Activated naive CD4-positive, alpha-beta T cell treated with anti-CD3 and anti-CD28 coated beads for 36 hours (primary cell): ENCODE measurements at regions not wholly inside any gene's neighbourhood (a gene's known extent, or its start where the extent isn't known, plus 50 kb on each side); places are given as distances from the start of the nearest gene placed in this dataset.

Source experiments
- CTCF ChIA-PET: fragments of 350-600 bp; sonication (Branson Sonifier 250); formaldehyde crosslinking; loops from one replicate; lab custom pipeline; 2021; ENCODE audit warnings: antibody characterized with exemption; lab: Charles Lee
- DNase-seq: peaks from one replicate; pipeline ENCODE4 v3.0.0-alpha.2; 2020
- H3K27ac Mint-ChIP-seq: one replicate; pipeline ENCODE4 v1.8.0; 2021; ENCODE audit warnings: mild to moderate bottlenecking, mixed read lengths
- H3K27me3 Mint-ChIP-seq: one replicate; pipeline ENCODE4 v1.8.0; 2021; ENCODE audit warnings: low read depth, mixed read lengths
- H3K36me3 Mint-ChIP-seq: one replicate; pipeline ENCODE4 v1.8.0; 2021; ENCODE audit warnings: low read depth, mixed read lengths
- H3K4me1 Mint-ChIP-seq: one replicate; pipeline ENCODE4 v1.8.0; 2021; ENCODE audit warnings: low read depth, mixed read lengths
- H3K4me3 Mint-ChIP-seq: one replicate; pipeline ENCODE4 v1.8.0; 2021; ENCODE audit warnings: mild to moderate bottlenecking, moderate library complexity, mixed read lengths
- H3K9me3 Mint-ChIP-seq: one replicate; pipeline ENCODE4 v1.8.0; 2021; ENCODE audit warnings: mixed read lengths
- intact Hi-C: fragments of 100-400 bp; cut with micrococcal nuclease; formaldehyde crosslinking; loops from one replicate; pipeline ENCODE4 v1.15.1; 2023

DNA sequence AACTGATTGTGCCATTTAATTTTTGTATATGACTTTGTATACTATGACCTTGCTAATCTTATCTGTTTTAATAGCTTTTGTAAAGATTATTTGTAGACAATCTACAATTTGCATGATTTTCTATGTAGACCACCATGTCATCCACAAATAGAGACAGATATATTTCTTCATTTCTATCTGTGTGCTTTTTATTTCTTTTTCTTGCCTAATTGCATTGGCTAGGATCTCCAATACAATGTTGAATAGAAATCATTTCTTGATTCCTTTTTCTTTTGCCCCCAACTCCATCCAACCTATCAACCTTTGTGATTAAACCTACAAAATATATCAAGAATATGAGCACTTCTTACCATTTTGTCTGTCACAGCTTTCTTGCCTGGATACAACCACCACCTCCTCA lies 232.6 kb upstream of the POU3F1 start:
- no peaks in the 10 kb centered on the region for H3K4me1 Mint-ChIP-seq
- H3K36me3 Mint-ChIP-seq, result peaks cover 3% of the 10 kb centered on the region
- CTCF ChIA-PET, result no interaction called here
- H3K9me3 Mint-ChIP-seq, result peaks cover 15% of the 10 kb centered on the region
- intact Hi-C loops, result no loop called here
- peaks cover 24% of the 10 kb centered on the region for H3K27me3 Mint-ChIP-seq
- DNase-seq, result no peak
- no peak overlapping the region for H3K27ac Mint-ChIP-seq
- H3K4me3 Mint-ChIP-seq, result no peak overlapping the region

DNA sequence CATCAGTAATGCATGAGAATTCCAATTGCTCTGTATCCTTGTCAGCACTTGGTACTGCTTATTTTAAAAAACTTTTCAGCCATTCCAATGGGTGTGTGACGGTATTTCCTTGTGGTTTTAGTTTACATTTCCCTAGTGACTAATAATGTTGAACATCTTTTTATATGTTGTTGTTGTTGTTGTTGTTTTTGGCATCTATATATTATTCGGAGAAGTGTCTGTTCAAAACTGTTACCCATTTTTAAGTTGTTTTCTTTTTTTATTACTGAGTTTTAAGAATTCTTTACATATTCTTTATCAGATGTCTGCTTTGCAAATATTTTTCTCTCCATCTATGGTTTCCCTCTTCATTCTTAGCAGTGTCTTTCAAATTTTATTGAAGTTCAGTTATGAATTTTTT lies 231.1 kb upstream of the POU3F1 start:
- Mint-ChIP-seq H3K9me3 (peaks cover 15% of the 10 kb centered on the region), H3K36me3 (peaks cover 3% of the 10 kb centered on the region), H3K4me1 (no peaks in the 10 kb centered on the region), H3K27ac (peak overlapping the region; percentile 33), H3K4me3 (no peak overlapping the region), H3K27me3 (peaks cover 24% of the 10 kb centered on the region)
- intact Hi-C loops, result no loop called here
- DNase-seq, result no peak
- CTCF ChIA-PET, result no interaction called here

- H3K9me3 Mint-ChIP-seq, result peaks cover 15% of the 10 kb centered on the region
- no peak overlapping the region for H3K4me3 Mint-ChIP-seq
- no peak overlapping the region for H3K27ac Mint-ChIP-seq
- H3K4me1 Mint-ChIP-seq, result no peaks in the 10 kb centered on the region
- intact Hi-C loops, result no loop called here
- no peak for DNase-seq
- H3K27me3 Mint-ChIP-seq, result peaks cover 22% of the 10 kb centered on the region
- peaks cover 3% of the 10 kb centered on the region for H3K36me3 Mint-ChIP-seq
- CTCF ChIA-PET, result no interaction called here
Observed at GRCh38 chr1:38275960-38276359, 229.4 kb upstream of the POU3F1 start.

- intact Hi-C loops, result no loop called here
- peaks cover 3% of the 10 kb centered on the region for H3K36me3 Mint-ChIP-seq
- peaks cover 24% of the 10 kb centered on the region for H3K27me3 Mint-ChIP-seq
- H3K27ac Mint-ChIP-seq, result no peak overlapping the region
- H3K4me1 Mint-ChIP-seq, result no peaks in the 10 kb centered on the region
- no peak for DNase-seq
- H3K4me3 Mint-ChIP-seq, result no peak overlapping the region
- CTCF ChIA-PET, result no interaction called here
- H3K9me3 Mint-ChIP-seq, result peaks cover 15% of the 10 kb centered on the region
Observed at GRCh38 chr1:38274974-38275373, 228.4 kb upstream of the POU3F1 start.

DNA sequence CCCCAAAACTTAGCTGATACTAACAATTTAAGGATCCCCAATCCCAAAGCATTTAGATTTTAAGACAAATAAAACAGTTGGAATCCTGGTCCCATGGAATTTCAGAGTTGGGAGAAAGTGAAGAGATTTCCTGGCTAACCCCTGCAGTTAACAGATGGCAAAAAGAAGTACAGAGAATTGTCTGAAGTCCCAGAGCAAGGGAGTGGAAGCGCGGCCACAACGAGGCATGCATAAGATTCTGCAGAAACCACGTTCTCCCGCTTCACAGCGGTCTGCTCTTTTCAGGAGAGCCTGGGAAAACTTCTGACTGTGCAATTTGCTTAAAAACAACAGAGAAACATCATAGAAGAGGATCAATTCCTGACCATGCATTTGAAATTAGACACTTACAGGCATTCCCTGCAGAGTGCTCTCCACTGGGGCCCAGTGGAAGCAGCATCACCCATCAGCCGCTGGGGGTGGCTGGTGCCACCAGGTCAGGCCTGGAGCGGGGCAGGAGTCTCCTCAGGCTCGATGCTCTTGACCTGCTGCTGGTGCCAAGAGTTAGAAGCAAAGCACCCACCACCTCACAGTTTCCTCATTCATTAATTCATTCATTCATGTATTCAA lies 226.7 kb upstream of the POU3F1 start:
- Mint-ChIP-seq H3K9me3 (peaks cover 5% of the 10 kb centered on the region), H3K27me3 (peaks cover 29% of the 10 kb centered on the region), H3K27ac (no peak overlapping the region), H3K4me3 (no peak overlapping the region), H3K4me1 (no peaks in the 10 kb centered on the region), H3K36me3 (no peaks in the 10 kb centered on the region)
- CTCF ChIA-PET, result no interaction called here
- intact Hi-C loops, result no loop called here
- no peak for DNase-seq

GRCh38 chr1:38272515-38272914 lies 225.9 kb upstream of the POU3F1 start:
- no peak for DNase-seq
- H3K4me1 Mint-ChIP-seq, result no peaks in the 10 kb centered on the region
- CTCF ChIA-PET, result no interaction called here
- peaks cover 29% of the 10 kb centered on the region for H3K27me3 Mint-ChIP-seq
- no peak overlapping the region for H3K4me3 Mint-ChIP-seq
- peaks cover 2% of the 10 kb centered on the region for H3K9me3 Mint-ChIP-seq
- H3K27ac Mint-ChIP-seq, result no peak overlapping the region
- H3K36me3 Mint-ChIP-seq, result no peaks in the 10 kb centered on the region
- intact Hi-C loops, result no loop called here

DNA sequence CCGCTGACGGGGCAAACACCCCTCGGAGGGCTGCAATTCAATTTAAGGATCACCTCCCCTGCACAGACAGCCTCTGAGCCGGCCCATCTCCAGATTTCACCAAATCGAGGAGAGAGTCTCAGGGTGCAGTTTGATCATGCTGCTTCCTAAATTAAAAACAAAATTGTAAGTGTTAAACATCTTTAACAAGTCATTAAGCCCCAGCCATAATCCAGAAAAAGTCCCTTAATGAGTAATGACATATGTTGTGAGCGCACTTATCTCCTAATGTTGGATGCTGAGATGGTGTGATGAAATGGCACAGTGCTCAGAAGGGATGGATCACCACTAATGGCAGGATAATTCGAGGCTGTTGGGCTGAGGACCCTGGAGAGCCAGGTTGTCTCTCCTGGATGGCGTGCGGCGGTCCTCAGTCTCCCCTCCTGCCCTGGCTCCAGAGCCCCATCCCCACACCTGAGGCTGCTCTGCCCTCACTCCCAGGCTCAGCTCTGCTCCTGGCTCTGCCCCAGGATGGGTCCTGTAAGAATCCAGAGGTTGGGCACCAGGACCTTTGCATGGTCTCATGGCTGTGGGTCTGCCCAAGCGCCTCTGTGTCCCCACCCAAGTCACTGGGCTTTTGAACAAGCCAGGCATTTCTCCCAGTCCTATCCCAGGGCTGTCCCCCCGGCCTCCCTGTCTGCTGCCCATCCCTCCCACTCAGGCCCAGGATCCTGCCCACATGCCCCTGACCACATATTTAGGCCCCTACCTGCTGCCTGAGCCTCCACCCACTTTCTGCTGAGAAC lies 224.4 kb upstream of the POU3F1 start:
- no peaks in the 10 kb centered on the region for H3K4me1 Mint-ChIP-seq
- CTCF ChIA-PET, result no interaction called here
- intact Hi-C loops, result no loop called here

GRCh38 chr1:38269923-38270848 lies 223.6 kb upstream of the POU3F1 start:
- intact Hi-C loops, result no loop called here
- Mint-ChIP-seq H3K27me3 (peaks cover 19% of the 10 kb centered on the region), H3K4me1 (no peaks in the 10 kb centered on the region), H3K27ac (no peak overlapping the region), H3K4me3 (no peak overlapping the region), H3K36me3 (no peaks in the 10 kb centered on the region), H3K9me3 (no peaks in the 10 kb centered on the region)
- CTCF ChIA-PET, result no interaction called here
- DNase-seq, result no peak

More for the DNA sequence above, 224.4 kb upstream of the POU3F1 start:
- peaks cover 23% of the 10 kb centered on the region for H3K27me3 Mint-ChIP-seq
- no peak overlapping the region for H3K27ac Mint-ChIP-seq
- no peaks in the 10 kb centered on the region for H3K36me3 Mint-ChIP-seq
- no peak overlapping the region for H3K4me3 Mint-ChIP-seq
- no peak for DNase-seq
- no peaks in the 10 kb centered on the region for H3K9me3 Mint-ChIP-seq

DNA sequence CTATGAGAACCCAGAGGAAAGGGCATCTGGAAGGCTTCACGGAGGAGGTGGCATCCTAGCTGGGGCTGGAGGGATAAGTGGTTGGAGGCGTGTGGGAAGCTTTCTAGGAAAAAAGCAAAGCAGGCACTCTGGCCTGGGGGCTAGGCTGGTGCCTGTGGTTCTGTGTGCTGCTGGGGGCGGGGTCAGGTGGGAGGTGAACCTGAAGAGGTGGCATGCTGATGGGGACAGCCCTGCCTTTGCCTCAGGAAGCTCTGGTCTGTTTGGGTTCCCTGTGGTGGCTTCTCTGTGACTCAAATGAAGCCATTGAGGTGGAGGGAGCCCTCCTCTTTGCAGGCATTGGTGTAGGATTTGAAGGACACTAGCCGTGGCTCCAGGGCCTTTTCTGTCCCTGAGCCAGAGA lies 221.6 kb upstream of the POU3F1 start:
- H3K9me3 Mint-ChIP-seq, result no peaks in the 10 kb centered on the region
- no peak for DNase-seq
- H3K27ac Mint-ChIP-seq, result no peak overlapping the region
- intact Hi-C loops, result no loop called here
- CTCF ChIA-PET, result no interaction called here
- H3K36me3 Mint-ChIP-seq, result no peaks in the 10 kb centered on the region
- H3K4me1 Mint-ChIP-seq, result no peaks in the 10 kb centered on the region
- H3K4me3 Mint-ChIP-seq, result no peak overlapping the region
- peaks cover 19% of the 10 kb centered on the region for H3K27me3 Mint-ChIP-seq

DNA sequence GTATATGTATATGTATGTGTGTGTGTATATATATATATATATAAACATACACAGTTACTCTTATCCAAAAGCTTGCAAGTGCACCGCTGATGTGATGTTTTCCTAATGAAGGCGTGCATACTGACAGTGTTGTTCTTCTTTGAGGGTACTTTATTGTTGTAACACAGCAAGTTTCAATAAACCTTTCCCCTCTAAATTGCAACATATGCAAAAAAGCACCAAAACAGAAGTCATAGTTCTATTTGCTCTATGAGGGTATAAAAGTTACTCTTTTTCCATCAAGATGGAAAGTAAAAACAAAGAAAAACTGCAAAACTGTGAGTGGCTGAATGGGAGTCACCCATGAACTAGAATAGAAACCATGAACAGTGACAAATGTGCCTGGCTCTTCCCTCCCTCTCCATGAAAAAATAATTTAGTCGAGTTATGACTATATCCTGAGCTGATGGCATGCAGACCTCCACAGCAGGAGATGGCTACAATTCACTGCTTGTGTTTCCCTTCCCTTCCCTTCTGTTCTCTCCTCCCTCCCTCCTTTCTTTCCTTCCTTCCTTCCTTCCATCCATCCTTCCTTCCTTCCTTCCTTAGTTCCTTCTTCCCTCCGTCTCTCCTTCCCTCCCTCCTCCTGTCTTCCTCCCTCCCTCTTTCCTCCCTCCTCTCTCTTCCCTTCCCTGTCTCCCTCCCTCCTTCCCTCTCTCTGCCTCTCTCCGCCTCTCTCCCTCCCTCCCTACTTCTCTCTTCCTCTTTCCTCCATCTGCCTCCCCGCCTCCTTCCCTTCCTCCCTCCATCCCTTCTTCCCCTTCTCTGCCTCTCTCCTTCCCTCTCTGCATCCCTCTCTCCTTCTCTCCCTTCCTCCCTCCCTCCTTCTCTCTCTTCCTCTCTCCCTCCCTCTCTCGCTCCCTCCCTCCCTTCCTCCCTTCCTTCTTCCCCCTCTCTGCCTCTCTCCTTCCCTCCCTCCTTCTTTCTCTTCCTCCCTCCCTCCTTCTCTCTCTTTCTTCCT lies 220.7 kb upstream of the POU3F1 start:
- H3K27ac Mint-ChIP-seq, result no peak overlapping the region
- H3K36me3 Mint-ChIP-seq, result no peaks in the 10 kb centered on the region
- CTCF ChIA-PET, result no interaction called here
- peaks cover 19% of the 10 kb centered on the region for H3K27me3 Mint-ChIP-seq
- no peaks in the 10 kb centered on the region for H3K9me3 Mint-ChIP-seq
- H3K4me1 Mint-ChIP-seq, result no peaks in the 10 kb centered on the region
- H3K4me3 Mint-ChIP-seq, result no peak overlapping the region
- intact Hi-C loops, result no loop called here
- no peak for DNase-seq

DNA sequence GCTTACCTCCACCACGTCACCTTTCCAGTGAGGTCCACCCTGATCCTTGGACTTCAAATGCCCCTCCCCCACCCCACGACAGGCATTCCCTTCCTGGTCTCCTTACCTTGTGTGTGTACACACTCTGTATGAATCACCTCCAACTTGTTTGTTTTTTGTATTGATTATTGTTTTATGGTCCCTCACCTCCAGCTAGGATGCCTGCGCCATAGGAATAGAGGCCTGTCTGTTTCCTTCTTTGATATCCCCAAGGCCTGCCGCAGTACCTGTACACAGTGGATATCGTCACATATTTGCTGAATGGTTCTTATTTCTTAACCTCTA lies 219.6 kb upstream of the POU3F1 start:
- Mint-ChIP-seq H3K4me1 (no peaks in the 10 kb centered on the region), H3K36me3 (no peaks in the 10 kb centered on the region), H3K9me3 (no peaks in the 10 kb centered on the region), H3K4me3 (no peak overlapping the region), H3K27ac (no peak overlapping the region), H3K27me3 (peaks cover 17% of the 10 kb centered on the region)
- DNase-seq, result no peak
- CTCF ChIA-PET, result no interaction called here
- intact Hi-C loops, result no loop called here
